ENCODE measurements at regions not wholly inside any gene's neighbourhood (a gene's known extent, or its start where the extent isn't known, plus 50 kb on each side); places are given as distances from the start of the nearest gene placed in this dataset.
"Not testable (repeated sequence)": the region's sequence is repeated elsewhere in the genome, so short reads cannot be mapped to it uniquely, and the experiment has no call there.

DNA sequence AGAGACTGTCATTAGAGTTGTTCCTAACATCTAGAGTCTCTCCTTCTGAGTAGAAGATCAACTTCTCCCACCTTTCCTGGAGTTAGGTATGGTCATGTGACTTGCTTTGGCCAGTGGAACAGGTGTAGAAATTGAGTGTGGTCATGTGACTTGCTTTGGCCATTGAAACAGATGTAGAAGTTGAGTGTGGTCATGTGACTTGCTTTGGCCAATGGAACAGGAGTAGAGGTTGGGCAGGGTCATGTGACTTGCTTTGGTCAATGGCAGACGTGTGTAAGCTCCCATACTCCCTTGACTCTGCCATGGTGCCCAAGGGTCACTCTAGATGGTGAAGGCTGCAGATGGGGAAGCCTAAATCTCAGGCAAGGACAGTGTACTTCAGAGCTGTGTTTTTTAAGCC is 306.0 kb downstream of the NPHP4 start:
- no peak for DNase-seq (ENCODE audit: low spot score)

- DNase-seq (ENCODE audit: low spot score), result no peak
Measured at GRCh38 chr1:5685446-5686040, 306.7 kb downstream of the NPHP4 start.

DNA sequence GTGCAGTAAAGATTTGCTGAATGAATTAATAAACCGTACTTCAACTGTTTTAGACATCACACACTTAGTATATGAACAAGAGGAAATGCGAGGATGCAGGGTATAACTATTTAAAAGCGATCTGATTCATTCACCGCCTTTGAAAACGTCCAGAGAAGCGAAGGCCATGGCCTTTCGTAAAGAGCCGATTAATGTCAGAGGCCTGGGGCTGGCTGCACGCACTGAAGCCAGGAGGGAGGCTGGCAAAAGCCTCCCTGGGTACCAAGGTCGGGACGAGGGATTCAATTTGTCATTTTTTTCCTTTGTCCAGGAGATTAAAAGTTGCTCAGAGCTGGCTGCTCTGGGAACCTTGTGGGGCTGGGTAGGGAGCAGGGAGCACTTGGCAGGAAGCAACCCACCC is 307.4 kb downstream of the NPHP4 start:
- no peak for DNase-seq (ENCODE audit: low spot score)

DNA sequence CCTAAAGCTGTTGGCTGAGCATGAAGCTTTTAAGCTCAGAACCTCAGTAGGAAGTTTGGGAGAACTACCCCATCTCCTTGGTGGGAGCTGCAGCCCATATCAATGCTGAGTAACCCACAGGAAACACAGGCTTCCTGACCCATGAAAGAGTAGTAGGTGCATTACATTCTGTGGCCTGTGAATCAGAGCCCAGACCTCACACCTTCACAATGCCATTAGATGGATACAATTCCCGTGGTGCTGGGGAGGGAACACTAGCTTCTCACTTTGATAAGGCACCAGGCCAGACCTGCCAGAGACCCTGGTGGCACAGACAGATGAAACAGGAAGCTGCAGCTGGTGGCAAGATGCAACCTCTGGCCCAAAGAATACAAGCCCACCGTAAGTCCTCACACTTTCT is 308.8 kb downstream of the NPHP4 start:
- DNase-seq (ENCODE audit: low spot score), result no peak

DNA sequence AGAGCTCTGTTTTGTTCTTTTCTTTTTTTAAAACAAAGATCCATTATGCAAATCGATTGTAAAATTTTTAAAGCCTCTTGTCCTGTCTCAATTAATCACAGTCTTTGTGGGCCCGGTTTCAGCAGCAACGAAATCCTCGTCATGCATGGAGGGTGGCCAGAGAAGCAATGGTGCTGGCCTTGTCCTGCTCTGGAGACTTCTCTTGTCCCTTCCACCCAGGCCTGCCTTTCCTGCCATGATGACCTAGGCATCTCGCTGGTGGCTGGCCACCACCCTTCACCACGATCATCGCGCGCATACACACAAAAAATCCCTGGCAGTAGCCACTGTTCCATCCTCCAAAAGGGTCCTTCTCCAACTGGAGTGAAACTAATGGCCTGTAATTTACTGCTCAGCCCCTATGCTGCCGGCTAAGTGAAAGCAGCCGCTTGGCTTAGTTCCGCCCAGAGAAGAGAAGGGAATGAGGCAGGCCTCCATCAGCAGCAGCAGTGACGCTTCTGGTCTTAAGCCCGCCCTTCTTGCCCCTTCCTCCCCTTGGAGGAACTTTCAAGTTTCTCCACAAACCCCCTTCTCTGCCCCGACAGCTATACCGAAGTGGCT is 309.5 kb downstream of the NPHP4 start:
- DNase-seq (ENCODE audit: low spot score), result no peak

GRCh38 chr1:5681654-5682053 is 310.6 kb downstream of the NPHP4 start:
- no peak for DNase-seq (ENCODE audit: low spot score)

DNA sequence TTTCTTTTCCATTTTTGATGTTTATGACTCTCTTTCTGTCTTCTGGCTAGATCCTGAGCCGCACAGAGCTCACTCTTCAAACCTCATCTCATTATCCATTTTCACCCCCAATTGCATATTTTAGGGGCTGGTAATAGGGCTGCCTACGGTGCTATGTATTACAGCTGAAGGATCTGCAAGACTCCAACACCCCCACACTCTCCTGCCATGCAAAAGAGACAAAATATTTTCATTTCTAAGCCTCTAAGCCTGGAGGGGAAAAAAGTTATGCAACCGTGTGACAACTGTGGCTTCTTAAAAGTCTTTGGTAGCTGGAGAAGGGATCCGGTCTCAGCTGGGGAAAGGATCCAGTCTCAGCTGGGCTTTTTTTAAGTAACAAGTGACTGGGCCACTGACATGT is 311.6 kb downstream of the NPHP4 start:
- DNase-seq (ENCODE audit: low spot score), result no peak

DNA sequence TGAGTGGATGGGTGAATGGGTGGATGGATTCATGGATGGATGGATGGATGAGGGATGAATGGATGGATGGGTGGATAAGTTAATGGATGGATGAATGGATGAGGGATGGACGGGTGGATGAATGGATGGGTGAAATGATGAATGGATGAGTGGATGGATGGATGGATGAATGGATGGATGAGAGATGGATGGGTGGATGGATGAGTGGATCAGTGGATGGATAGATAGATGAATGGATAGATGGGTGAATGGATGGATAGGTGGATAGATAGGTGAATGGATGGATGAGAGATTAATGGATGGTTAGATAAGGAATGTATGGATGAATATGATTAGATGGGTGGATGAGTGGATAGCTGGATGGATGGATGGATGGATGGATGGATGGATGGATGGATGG is 313.5 kb downstream of the NPHP4 start:
- no peak for DNase-seq (ENCODE audit: low spot score)

- not testable (repeated sequence) for DNase-seq (ENCODE audit: low spot score)
Measured at GRCh38 chr1:5672355-5672754, 319.9 kb downstream of the NPHP4 start.

GRCh38 chr1:5670590-5671350 is 321.5 kb downstream of the NPHP4 start:
- no peak for DNase-seq (ENCODE audit: low spot score)

DNA sequence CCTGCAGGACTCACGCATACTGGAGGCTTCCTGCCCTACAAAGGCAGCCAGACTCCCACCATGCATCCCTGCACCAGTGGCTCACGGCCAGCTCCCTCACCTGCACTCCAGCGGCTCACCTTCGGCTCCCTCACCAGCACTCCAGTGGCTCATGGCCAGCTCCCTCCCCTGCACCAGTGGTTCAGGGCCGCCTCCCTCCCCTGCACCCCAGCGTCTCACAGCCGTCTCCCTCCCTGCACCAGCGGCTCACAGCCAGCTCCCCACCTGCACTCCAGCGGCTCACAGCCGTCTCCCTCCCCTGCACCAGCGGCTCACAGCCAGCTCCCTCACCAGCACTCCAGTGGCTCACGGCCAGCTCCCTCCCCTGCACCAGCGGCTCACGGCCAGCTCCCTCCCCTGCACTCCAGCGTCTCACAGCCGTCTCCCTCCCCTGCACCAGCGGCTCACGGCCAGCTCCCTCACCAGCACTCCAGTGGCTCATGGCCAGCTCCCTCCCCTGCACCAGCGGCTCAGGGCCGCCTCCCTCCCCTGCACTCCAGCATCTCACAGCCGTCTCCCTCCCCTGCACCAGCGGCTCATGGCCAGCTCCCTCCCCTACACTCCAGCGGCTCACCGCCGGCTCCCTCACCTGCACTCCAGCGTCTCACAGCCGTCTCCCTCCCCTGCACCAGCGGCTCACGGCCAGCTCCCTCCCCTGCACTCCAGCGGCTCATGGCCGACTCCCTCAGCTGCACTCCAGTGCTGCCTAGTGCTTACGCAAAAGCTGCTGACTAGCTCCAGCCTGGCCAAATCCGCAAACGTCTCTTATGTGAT is 324.5 kb downstream of the NPHP4 start:
- DNase-seq (ENCODE audit: low spot score), result no peak

- no peak for DNase-seq (ENCODE audit: low spot score)
Measured at GRCh38 chr1:5664906-5665875, 327.0 kb downstream of the NPHP4 start.

DNA sequence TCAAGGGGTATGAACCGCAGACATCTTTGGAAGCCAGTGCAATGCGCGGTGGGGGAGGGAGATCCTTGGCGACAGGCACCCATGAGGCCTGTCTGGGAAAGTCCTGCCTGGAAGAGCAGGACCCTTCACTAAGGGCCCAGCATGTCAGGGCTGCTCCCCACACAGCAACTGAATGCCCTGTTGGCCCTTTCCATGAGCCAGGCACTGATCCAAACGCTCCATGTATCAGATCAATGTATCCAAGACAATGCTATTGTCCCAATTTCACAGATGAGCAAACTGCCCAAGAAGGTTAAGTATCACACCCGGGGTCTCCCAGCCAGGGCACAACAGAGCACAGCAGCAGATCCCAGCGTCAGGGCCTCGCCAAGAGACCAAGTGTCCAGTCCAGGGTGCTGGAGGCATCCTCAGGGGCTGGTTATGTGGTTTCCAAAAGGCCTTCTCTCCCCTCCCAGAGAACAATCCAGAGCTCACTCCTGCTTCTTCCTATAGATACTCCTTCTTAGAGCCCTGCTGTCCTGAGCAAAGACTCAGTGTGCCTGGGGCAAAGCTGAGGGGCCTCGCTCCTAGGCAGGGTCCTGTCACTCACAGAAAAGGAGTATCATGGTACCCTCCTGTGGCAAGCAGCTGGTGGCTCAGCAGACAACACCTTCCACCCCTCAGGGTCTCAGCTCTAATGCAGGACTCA is 328.0 kb downstream of the NPHP4 start:
- no peak for DNase-seq (ENCODE audit: low spot score)

DNA sequence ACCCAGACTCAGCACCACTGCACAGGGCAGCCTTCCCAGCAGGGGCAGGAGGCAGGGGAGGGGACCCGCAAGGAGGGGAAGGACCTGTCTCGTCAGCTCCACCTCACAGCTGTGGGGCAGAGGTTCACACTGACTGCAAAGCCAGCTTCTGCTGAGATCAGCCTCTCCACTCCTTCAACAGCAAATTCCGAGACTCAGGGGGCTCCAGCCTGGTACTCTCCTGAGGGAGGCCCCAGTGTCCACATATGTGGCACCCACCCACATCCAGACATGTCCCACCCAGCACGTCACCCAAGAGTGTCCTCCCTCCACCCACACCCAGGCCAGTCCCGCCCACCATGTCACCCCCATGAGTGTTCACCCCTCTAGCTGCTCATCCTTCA is 329.5 kb downstream of the NPHP4 start:
- no peak for DNase-seq (ENCODE audit: low spot score)

GRCh38 chr1:5662086-5662743 is 330.0 kb downstream of the NPHP4 start:
- no peak for DNase-seq (ENCODE audit: low spot score)

DNA sequence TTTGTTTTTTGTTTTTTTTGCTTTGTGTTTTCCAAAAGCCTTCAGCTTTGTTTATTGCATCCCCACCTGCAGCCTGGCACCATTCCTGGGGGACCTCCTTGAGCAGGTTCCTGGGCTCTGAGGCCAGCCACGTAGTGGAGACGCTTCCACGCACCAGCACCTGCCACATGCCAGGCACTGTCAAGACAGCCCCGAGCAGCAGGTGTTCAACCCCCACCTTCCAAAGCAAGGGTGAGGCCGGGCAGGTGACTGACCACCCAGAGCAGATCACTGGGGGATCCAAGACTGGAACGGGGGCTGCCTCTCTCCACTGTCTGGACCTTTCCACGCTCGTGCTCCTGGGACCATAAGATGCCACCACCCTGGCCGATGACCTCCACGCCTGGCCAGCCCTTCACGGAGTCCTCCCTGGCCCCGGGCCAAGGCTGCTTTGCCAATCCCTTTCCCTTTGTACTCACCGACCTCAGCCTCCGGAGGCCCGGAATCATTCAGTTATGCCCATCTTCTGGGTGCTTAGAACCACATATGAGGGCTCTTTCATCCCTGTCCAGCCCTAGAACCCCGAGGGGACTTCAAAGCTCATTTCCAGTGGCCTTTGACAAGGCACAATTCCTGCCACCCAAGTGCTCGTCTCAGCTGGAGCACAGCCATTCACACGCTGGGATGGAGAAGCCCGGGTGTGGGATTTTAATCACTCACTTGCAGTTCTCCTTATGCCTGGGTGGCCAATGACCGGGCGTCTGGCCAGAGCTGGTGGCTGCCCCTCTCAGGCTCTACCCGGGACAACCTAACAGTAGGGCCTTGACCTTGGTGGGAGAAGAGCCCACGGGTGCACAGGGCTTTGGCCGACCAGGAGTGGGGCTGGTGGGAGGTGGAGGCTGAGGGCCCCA is 330.8 kb downstream of the NPHP4 start:
- no peak for DNase-seq (ENCODE audit: low spot score)

- peak; percentile 30 for DNase-seq (ENCODE audit: low spot score)
Measured at GRCh38 chr1:5660141-5660935, 331.9 kb downstream of the NPHP4 start.

- no peak for DNase-seq (ENCODE audit: low spot score)
Measured at GRCh38 chr1:5659606-5660005, 332.6 kb downstream of the NPHP4 start.

Data from kidney capillary endothelial cell (primary cell).